Upper lobe of left lung (tissue), 6 donors: ENCODE measurements at regions not wholly inside any gene's neighbourhood (a gene's known extent, or its start where the extent isn't known, plus 50 kb on each side); places are given as distances from the start of the nearest gene placed in this dataset.

ENCODE experiments used
- ATAC-seq, 2 donors: fragments of 200-7000 bp; cut with Tn5 transposase; one replicate each; pipeline ENCODE4 v1.9.1; 2022; ENCODE audit warnings: mild to moderate bottlenecking in 2 of 2, moderate library complexity in 2 of 2; ENCODE audit not compliant: low FRiP score in 2 of 2
- DNase-seq, 2 donors: peaks; one replicate each; pipeline ENCODE4 v3.0.0-alpha.2; 2019 to 2020
- H3K27ac ChIP-seq, 4 donors: fragments of 200-600 bp; sonication (generic); one replicate each; pipeline ENCODE4 v1.5.1; 2016 to 2019
- H3K27me3 ChIP-seq, 4 donors: fragments of 200-600 bp; sonication (generic); one replicate each; pipeline ENCODE4 v1.5.1; 2017 to 2019
- H3K36me3 ChIP-seq, 4 donors: fragments of 200-600 bp; sonication (generic); one replicate each; pipeline ENCODE4 v1.5.1; 2016 to 2019
- H3K4me1 ChIP-seq, 4 donors: fragments of 200-600 bp; sonication (generic); one replicate each; pipeline ENCODE4 v1.5.1; 2018 to 2019
- H3K4me3 ChIP-seq, 4 donors: fragments of 200-600 bp; sonication (generic); one replicate each; pipeline ENCODE4 v1.5.1; 2017 to 2019; ENCODE audit warnings: mild to moderate bottlenecking in 2 of 4, moderate library complexity in 1 of 4
- H3K9me3 ChIP-seq, 4 donors: fragments of 200-600 bp; sonication (generic); one replicate each; pipeline ENCODE4 v1.5.1; 2018 to 2019
- CTCF ChIP-seq, 6 experiments: fragments of 450-650 bp in 4 of 6; fragments of 200-600 bp in 2 of 6; sonication (generic) in 2 of 6; IDR thresholded peaks; one replicate each; pipeline ENCODE4 v1.5.1; 2016 to 2019; ENCODE audit warnings: antibody characterized with exemption in 6 of 6
- EP300 ChIP-seq, 4 donors: sonication (generic); formaldehyde crosslinking; IDR thresholded peaks; one replicate each; pipeline ENCODE4 v1.5.1; 2017; ENCODE audit warnings: antibody characterized with exemption in 4 of 4, control low read depth in 2 of 4
- POLR2A ChIP-seq, 4 donors: fragments of 450-650 bp; IDR thresholded peaks; one replicate each; pipeline ENCODE4 v1.5.1; 2016 to 2017; ENCODE audit warnings: antibody characterized with exemption in 4 of 4, mild to moderate bottlenecking in 2 of 4
- POLR2AphosphoS5 ChIP-seq, 2 donors: sonication (generic); formaldehyde crosslinking; IDR thresholded peaks; one replicate each; pipeline ENCODE4 v1.5.1; 2017; ENCODE audit warnings: antibody characterized with exemption in 2 of 2
- WGBS, 2 donors: methylation state at CpG; one replicate each; pipeline ENCODE4 v1.1.5; 2017 to 2018; 5-methylcytosine and 5-hydroxymethylcytosine counted together
- donor health status: DM: no; HTN: no; CAD: no; lungs with moderate emphysema.
- donor health status: DM: no; HTN: yes; CAD: no; lungs with severe emphysema.

DNA sequence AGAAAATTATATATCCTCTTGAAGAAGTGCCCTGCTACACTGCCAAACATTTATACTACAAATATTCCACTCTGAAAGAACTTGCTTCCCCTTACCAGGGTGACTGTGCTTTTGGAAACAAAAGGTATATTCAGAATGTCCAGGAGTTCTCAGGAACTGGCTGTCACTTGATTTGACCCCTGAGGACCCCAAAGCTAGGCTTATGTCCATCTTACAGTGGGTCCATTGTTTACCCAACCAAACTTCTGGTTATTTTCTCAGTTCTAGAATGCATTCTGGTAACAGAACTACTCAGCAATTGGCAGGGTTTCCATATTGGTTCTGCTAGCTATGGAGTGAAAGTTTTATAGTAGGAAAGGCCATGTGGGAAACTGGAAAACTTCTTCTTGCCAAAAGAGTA lies 207.1 kb upstream of the KCTD3 start:
- peaks cover 0 to under 1% (median 0%) of the 10 kb centered on the region in 4 donors for H3K9me3 ChIP-seq
- ATAC-seq (no peak), DNase-seq (no peak)
- no peaks in the 10 kb centered on the region for H3K36me3 ChIP-seq
- no peaks in the 10 kb centered on the region for H3K27me3 ChIP-seq
- no peak overlapping the region for H3K4me3 ChIP-seq
- TF ChIP-seq POLR2AphosphoS5 (IDR thresholded peaks at IDR 0.05): no peak
- no peak for TF ChIP-seq EP300 (IDR thresholded peaks at IDR 0.05)
- TF ChIP-seq POLR2A (IDR thresholded peaks at IDR 0.05): no peak
- TF ChIP-seq CTCF (IDR thresholded peaks at IDR 0.05): no peak
- no peaks in the 10 kb centered on the region for H3K4me1 ChIP-seq
- no peak overlapping the region for H3K27ac ChIP-seq

GRCh38 chr1:215360758-215361157 lies 206.3 kb upstream of the KCTD3 start:
- H3K36me3 ChIP-seq: no peaks in the 10 kb centered on the region
- H3K4me3 ChIP-seq: no peak overlapping the region
- ATAC-seq (no peak), DNase-seq (no peak)
- H3K27ac ChIP-seq: no peak overlapping the region
- no peaks in the 10 kb centered on the region for H3K27me3 ChIP-seq
- TF ChIP-seq POLR2A (IDR thresholded peaks at IDR 0.05) (no peak), POLR2AphosphoS5 (IDR thresholded peaks at IDR 0.05) (no peak), CTCF (IDR thresholded peaks at IDR 0.05) (no peak), EP300 (IDR thresholded peaks at IDR 0.05) (no peak)
- WGBS, 2 donors: 78 to 82% methylated on average over 2 of the region's 2 CpGs
- H3K9me3 ChIP-seq: peaks cover 0 to 6% (median 0%) of the 10 kb centered on the region in 4 donors
- no peaks in the 10 kb centered on the region for H3K4me1 ChIP-seq

DNA sequence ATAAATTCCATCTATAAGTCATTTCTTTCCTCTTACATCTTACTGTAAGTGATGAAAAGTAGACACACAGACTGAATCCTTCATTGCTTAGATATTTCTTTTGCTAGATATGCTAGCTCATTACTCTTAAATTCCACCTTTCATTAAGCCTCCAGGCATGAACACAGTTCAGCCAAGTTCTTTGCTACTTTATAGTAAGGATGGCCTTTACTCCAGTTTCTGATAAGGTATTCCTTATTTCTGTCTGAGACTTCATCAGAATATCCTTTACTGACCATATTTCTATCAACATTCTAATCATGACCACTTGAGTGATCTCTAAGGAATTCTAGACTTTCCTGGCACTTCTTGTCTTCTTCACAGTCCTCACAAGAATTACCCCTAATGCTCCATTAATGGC lies 191.7 kb upstream of the KCTD3 start:
- no peak overlapping the region for H3K4me3 ChIP-seq
- H3K27ac ChIP-seq: no peak overlapping the region
- TF ChIP-seq CTCF (IDR thresholded peaks at IDR 0.05): no peak
- TF ChIP-seq POLR2A (IDR thresholded peaks at IDR 0.05): no peak
- no peak for TF ChIP-seq POLR2AphosphoS5 (IDR thresholded peaks at IDR 0.05)
- TF ChIP-seq EP300 (IDR thresholded peaks at IDR 0.05): no peak
- no peaks in the 10 kb centered on the region for H3K36me3 ChIP-seq
- no peaks in the 10 kb centered on the region for H3K4me1 ChIP-seq
- DNase-seq (no peak), ATAC-seq (no peak)
- no peaks in the 10 kb centered on the region for H3K27me3 ChIP-seq
- H3K9me3 ChIP-seq: peaks cover 0 to 8% (median 0%) of the 10 kb centered on the region in 4 donors

DNA sequence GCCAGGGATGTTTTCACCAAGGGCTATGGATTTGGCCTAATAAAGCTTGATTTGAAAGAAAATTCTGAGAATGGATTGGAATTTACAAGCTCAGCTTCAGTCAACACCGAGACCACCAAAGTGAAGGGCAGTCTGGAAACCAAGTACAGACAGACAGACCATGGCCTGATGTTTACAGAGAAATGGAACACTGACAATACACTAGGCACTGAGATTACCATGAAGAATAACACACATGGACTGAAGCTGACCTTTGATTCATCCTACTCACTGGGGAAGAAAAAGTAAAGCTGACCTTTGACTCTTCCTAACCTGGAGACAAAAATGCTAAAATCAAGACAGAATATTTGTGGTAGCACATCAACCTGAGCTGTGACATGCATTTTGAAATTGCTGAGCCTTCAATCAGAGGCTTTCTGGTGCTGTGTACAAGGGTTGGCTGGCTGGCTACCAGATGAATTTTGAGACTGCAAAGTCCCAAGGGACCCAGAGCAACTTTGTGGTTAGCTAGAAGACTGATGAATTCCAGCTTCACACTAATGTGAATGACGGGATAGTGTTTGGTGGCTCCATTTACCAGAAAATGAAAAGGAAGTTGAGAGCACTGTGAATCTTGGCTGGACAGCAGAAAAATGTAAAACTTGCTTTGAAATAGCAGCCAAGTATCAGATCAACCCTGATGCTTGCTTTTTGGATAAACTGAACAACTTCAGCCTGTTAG lies 190.4 kb upstream of the KCTD3 start:
- 70 to 71% methylated on average over 2 of the region's 2 CpGs for WGBS, 2 donors
- no peaks in the 10 kb centered on the region for H3K27me3 ChIP-seq
- DNase-seq (no peak), ATAC-seq (no peak)
- H3K9me3 ChIP-seq: peaks cover 0 to 14% (median 0%) of the 10 kb centered on the region in 4 donors
- TF ChIP-seq POLR2AphosphoS5 (IDR thresholded peaks at IDR 0.05) (no peak), CTCF (IDR thresholded peaks at IDR 0.05) (no peak), EP300 (IDR thresholded peaks at IDR 0.05) (no peak), POLR2A (IDR thresholded peaks at IDR 0.05) (no peak)
- H3K4me1 ChIP-seq: no peaks in the 10 kb centered on the region
- H3K27ac ChIP-seq: no peak overlapping the region
- no peaks in the 10 kb centered on the region for H3K36me3 ChIP-seq
- no peak overlapping the region for H3K4me3 ChIP-seq

- WGBS, 2 donors: 75 to 87% methylated on average over 2 of the region's 2 CpGs
- Histone ChIP-seq H3K4me3 (no peak overlapping the region), H3K4me1 (no peaks in the 10 kb centered on the region), H3K27ac (no peak overlapping the region), H3K9me3 (peaks cover 0 to 14% (median 0%) of the 10 kb centered on the region in 4 donors), H3K27me3 (no peaks in the 10 kb centered on the region), H3K36me3 (no peaks in the 10 kb centered on the region)
- DNase-seq: no peak
- ATAC-seq: no peak
- no peak for TF ChIP-seq EP300 (IDR thresholded peaks at IDR 0.05)
- TF ChIP-seq CTCF (IDR thresholded peaks at IDR 0.05): no peak
- TF ChIP-seq POLR2A (IDR thresholded peaks at IDR 0.05): no peak
- TF ChIP-seq POLR2AphosphoS5 (IDR thresholded peaks at IDR 0.05): no peak
Observed at GRCh38 chr1:215377746-215378145, 189.4 kb upstream of the KCTD3 start.
